Fibroblast of skin of scalp (primary cell): ENCODE measurements at regions not wholly inside any gene's neighbourhood (a gene's known extent, or its start where the extent isn't known, plus 50 kb on each side); places are given as distances from the start of the nearest gene placed in this dataset.
A peak's percentile ranks its signal among the peaks of the same experiment; 100 is the strongest.
"Not testable (repeated sequence)": the region's sequence is repeated elsewhere in the genome, so short reads cannot be mapped to it uniquely, and the experiment has no call there.

Experiments
- DNase-seq: peaks from one replicate; pipeline ENCODE4 v3.0.0-alpha.2; 2013

- no peak for DNase-seq
Observed at GRCh38 chr5:8478326-8478725, 609.4 kb downstream of the MTRR start.

DNA sequence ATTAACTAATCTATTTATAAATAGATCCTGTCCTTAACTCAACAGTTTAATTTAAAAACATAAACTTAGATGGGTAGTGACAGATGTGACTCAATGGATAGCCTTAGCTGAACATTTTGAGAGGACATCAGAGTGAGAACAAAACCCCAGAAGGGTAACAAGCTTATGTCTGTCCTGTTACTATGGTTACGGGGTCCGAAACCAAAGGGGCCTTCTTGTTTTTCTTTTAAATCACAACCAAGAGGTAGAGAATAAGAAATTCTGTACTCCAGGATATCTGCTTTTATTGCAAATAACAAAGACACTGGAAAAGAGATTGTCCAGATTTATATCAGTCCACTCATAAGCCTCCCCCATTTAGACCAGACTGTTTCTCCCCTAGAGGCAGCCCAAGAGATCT, 612.1 kb downstream of the MTRR start:
- DNase-seq: no peak

DNA sequence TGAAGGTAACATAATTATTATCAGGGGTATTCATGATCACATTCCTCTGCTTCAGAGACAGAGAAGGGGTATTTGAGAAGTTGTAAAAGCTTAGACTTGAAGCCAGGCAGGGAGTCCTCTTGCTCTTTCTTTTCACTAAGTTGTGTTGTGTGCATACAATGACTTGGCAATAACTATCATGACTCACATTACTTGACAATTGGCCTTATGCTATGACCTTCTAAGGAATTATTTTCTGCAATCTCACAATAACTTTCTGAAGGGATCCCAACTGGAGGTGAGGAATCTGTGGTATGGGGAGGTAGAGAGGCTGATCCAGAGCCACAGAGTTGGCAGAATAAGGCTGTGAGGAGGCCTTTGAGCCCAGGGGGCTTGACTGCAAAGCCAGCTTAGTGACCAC, 622.3 kb downstream of the MTRR start:
- peak; percentile 58 for DNase-seq

DNA sequence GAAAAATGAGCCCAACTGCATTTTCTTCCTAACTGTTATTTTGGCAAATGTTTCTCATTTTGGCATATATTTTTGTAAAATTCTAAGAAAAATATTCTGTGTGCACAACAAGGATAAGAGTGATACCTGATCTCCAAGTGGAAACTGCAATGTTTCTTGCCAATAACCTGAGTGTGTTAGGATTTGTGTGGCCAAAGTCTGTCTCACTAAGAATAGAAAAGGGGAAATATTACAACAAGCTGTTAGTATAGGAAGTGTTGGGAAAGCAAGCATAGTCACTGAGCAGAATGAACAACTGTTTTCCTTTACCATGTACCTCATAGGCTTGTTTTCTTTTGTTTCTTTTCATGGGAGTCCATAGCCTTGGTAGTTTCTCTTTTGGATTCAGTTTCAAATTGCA, 624.2 kb downstream of the MTRR start:
- no peak for DNase-seq

DNA sequence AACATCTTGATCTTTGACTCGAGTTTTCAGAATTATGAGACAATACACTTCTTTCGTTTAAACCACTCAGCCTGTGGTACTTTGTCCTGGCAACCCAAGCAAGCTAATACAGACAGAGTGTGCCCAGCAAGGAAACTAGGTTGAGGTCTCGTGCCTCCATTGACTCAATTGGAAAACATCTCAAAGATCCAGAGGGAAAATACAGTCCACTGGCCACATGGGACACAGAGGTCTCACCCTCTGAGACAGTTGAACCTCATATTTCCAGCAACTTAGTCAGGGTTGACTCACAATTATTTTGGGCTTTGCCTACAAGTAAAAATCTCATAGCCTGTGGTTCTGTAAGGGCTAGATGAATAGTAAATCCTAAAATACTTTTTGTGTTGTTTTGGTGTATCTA, 631.5 kb downstream of the MTRR start:
- peak; percentile 67 for DNase-seq

- no peak for DNase-seq
Observed at GRCh38 chr5:8505196-8505595, 636.2 kb downstream of the MTRR start.

DNA sequence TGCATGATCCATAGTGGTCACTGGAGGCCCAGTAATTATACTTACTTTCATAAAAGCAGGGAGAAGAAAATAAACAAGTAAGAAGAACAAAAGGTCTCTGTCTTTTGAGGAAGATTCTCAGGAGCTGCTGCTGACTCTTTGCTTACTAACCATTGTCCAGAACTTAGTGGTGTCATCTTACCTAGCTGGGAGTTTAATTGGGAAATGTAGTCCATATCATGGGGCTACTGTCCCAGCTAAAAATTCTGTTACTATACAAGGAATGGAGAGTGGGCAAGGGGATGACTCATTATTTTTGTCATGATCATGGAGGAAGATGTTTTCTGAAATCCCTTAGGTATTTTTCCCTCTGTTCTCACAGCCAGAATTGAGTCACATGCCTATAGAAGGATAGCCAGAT, 639.3 kb downstream of the MTRR start:
- DNase-seq: peak; percentile 57

- no peak for DNase-seq
Observed at GRCh38 chr5:8516356-8516755, 647.4 kb downstream of the MTRR start.

DNA sequence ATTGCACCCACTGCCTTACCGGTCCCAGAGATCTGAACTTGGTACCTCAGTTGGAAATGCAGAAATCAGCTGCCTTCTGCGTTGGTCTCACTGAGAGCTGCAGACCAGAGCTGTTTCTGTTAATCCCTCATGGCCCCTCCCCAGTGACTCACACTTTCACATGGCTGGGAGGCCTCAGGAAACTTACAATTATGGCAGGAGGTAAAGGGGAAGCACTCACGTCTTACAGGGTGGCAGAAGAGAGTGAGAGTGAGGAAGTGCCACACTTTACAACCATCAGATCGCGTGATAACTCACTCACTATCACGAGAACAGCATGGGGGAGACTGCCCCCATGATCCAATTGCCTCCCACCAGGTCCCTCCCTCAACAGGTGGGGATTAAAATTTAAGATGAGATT, 648.5 kb downstream of the MTRR start:
- DNase-seq: peak; percentile 34

- DNase-seq: no peak
Observed at GRCh38 chr5:8520917-8521316, 652.0 kb downstream of the MTRR start.

DNA sequence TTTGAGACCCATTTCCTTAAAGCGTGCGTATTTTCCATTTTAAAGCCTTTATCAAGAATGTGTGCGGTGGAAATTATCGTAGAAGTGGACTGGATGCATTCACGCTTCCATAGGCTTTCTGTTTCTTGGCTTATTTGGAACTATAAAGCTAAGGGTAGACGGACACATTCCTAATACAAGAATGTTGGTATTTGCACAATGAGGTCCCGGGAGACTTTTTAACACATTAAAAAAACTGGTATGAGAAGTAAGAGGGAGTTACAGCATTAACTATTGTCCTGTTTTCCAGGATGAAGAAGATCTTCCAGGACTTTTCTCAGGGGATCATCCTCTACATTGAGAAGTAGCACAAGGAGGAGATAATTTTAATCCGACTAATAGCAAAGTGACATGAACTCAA, 653.0 kb downstream of the MTRR start:
- DNase-seq: peak; percentile 64

GRCh38 chr5:8522646-8523045, 653.7 kb downstream of the MTRR start:
- no peak for DNase-seq

DNA sequence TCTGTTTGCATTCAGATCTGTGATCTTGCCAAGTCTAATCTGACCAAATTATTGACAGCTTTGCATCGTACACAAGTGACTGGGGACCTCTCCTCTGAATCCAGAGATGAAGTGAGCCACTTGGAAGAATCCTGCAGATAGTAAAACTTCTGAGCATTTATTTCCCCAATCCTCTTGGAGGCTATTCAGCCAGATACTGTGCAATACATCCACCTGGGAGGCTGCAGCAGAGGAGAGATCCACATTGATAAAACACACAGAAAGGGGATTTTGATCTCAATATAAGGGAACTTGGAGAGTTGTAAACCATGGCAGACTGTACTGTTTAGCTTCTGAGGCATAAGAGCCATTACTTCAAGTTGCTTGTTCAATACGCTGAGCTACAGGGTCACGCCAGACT, 654.6 kb downstream of the MTRR start:
- no peak for DNase-seq

- DNase-seq: no peak
Observed at GRCh38 chr5:8525819-8526218, 656.9 kb downstream of the MTRR start.

- no peak for DNase-seq
Observed at GRCh38 chr5:8528106-8528505, 659.2 kb downstream of the MTRR start.

GRCh38 chr5:8538821-8539220, 669.9 kb downstream of the MTRR start:
- no peak for DNase-seq

GRCh38 chr5:8540317-8540716, 671.4 kb downstream of the MTRR start:
- DNase-seq: no peak

GRCh38 chr5:8550921-8551320, 682.0 kb downstream of the MTRR start:
- no peak for DNase-seq

DNA sequence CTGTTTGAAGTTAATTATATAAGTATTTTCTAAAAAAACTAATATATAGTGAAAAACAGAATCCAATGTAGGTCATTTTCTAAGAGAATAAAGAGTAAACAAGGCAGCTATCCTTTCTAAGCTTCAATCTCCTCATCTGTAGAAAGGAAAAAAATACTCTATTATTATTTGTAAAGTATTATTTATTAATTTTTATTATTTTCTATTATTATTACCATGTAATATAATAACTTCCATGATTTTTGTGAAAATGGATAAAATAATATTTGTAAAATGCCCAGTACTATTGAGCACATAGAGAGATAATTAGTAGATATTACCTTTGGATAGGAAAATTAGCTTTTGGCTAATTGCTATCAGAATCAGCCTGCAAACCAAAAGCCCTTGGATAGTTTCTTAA, 684.4 kb downstream of the MTRR start:
- DNase-seq: no peak

- no peak for DNase-seq
Observed at GRCh38 chr5:8557728-8558127, 688.8 kb downstream of the MTRR start.

DNA sequence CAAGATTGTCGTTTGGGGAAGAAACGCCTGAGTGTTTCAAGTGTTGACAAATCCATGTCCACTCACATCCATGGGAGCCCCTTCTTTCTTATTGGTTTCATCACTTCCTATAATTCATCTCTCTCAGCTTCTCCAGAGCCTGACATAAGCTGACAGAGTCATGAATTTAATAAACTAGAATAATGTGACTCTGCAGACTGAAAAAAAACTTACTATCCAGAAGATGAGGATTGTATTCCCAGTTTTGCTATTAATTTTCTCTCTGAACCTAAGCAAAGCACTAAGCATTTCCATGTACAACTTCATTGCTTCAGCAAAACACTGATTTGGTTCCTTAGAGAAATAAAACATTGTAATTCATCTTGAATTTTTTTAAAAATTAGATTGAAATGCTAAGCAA, 691.8 kb downstream of the MTRR start:
- DNase-seq: peak; percentile 8

DNA sequence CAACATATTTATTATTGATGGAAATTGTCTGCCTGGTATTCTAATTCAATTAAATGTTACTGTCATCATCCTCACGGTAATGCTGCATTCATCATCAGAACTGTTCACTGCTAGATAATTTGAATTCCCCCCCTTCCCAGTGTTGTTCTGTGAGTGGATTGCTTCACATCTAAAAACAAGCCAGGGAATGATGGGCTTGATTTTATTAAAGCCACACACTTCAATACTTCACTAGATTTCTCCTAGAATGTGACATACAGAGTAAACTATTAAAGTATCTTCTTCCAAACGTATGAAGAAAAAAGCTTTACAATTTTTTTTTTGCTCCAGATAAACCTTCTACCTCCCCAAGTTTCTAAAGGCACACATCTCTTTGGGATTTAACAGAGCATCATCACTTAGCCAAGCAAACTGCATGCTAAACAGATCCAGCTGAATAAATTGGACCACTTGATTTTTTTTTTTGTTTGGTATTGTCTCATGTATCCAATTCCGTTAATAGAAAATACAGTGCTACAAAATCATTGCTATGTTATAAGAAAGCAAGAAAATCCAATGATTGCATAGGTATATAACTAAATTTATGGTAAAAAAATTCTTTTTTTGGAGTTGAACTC, 692.4 kb downstream of the MTRR start:
- DNase-seq: no peak

DNA sequence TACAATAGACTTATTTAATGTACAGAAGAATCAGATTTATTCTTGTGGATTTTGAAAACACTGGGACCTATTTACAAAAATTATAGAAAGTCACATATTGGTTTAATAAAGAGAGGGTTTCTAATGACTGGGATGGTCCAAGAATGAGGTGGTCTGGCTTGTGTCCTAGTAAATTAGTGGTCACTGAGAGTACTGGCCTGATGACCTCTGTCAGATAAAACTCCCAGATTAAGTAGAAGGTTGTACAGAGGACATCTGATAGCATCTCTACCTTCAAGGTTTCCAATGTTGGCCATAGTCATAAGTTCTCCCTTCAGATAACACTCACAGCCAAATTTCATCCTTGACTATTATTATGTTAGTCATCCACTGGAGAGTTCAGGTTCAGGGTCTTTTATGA, 692.9 kb downstream of the MTRR start:
- no peak for DNase-seq

- not testable (repeated sequence) for DNase-seq
Observed at GRCh38 chr5:8563540-8563939, 694.6 kb downstream of the MTRR start.

DNA sequence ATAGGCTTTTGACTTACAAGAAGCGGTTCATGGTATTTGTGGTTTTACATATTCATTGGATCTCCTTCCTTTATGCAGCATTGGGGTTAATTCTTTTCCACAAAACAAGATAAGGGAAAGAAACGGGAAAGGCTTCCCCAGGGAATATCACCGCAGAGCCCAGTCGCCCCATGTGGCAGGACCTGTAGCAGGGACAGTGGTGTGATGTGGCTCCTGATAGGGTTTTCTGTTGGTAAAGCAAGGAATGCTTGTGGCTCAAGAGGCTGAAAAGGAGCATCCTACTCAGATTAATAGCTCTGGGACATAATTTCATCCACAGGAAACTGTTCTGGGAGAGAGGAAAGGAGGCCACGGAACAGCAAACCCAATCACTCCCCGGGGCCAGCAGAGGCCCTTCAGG, 699.9 kb downstream of the MTRR start:
- DNase-seq: no peak

GRCh38 chr5:8570528-8570927, 701.6 kb downstream of the MTRR start:
- DNase-seq: no peak
